ENCODE measurements at regions not wholly inside any gene's neighbourhood (a gene's known extent, or its start where the extent isn't known, plus 50 kb on each side); places are given as distances from the start of the nearest gene placed in this dataset.

DNA sequence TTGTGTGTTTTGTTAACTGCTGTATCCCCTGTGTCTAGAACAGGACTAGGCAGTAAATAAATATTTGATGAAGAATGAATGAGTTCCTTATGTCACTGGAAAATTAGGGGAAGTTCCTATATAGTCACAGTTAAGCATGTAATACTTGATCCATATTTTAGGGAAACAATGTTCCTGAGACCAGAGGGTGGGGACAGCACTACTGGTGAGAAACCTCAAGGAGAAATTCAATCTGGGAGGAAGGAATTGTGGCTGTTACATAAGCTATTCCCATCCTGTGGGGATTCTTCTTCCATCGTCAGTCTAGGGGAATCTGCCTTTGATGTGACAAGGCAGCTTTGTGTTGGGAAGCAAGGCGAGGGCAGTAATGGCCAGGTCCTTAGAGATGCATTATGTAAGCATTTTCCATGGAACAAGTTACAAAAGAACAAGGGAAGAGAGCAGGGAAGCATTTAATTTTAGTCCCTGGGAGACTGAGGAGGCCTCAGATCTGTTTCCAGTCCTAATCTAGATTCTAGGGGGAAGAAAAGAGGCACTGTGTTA, 219.3 kb upstream of the TTC14 start:
- Histone ChIP-seq H3K27me3 (ENCODE audit: insufficient read depth, low read depth, severe bottlenecking) (no peaks in the 10 kb centered on the region), H3K9me3 (ENCODE audit: severe bottlenecking) (no peaks in the 10 kb centered on the region), H3K4me3 (ENCODE audit: low read depth, low read length) (no peak overlapping the region), H3K27ac (no peak overlapping the region), H3K36me3 (no peaks in the 10 kb centered on the region)
- DNase-seq: no peak
- TF ChIP-seq, protein P1, sequence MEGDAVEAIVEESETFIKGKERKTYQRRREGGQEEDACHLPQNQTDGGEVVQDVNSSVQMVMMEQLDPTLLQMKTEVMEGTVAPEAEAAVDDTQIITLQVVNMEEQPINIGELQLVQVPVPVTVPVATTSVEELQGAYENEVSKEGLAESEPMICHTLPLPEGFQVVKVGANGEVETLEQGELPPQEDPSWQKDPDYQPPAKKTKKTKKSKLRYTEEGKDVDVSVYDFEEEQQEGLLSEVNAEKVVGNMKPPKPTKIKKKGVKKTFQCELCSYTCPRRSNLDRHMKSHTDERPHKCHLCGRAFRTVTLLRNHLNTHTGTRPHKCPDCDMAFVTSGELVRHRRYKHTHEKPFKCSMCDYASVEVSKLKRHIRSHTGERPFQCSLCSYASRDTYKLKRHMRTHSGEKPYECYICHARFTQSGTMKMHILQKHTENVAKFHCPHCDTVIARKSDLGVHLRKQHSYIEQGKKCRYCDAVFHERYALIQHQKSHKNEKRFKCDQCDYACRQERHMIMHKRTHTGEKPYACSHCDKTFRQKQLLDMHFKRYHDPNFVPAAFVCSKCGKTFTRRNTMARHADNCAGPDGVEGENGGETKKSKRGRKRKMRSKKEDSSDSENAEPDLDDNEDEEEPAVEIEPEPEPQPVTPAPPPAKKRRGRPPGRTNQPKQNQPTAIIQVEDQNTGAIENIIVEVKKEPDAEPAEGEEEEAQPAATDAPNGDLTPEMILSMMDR (IDR thresholded peaks at IDR 0.05; ENCODE audit: low read depth, low read length): no peak

GRCh38 chr3:180383332-180384020, 218.5 kb upstream of the TTC14 start:
- no peak overlapping the region for H3K27ac ChIP-seq
- DNase-seq: no peak
- H3K27me3 ChIP-seq (ENCODE audit: insufficient read depth, low read depth, severe bottlenecking): no peaks in the 10 kb centered on the region
- TF ChIP-seq, protein P1 (IDR thresholded peaks at IDR 0.05; ENCODE audit: low read depth, low read length): no peak
- H3K9me3 ChIP-seq (ENCODE audit: severe bottlenecking): no peaks in the 10 kb centered on the region
- H3K36me3 ChIP-seq: no peaks in the 10 kb centered on the region
- no peak overlapping the region for H3K4me3 ChIP-seq (ENCODE audit: low read depth, low read length)

DNA sequence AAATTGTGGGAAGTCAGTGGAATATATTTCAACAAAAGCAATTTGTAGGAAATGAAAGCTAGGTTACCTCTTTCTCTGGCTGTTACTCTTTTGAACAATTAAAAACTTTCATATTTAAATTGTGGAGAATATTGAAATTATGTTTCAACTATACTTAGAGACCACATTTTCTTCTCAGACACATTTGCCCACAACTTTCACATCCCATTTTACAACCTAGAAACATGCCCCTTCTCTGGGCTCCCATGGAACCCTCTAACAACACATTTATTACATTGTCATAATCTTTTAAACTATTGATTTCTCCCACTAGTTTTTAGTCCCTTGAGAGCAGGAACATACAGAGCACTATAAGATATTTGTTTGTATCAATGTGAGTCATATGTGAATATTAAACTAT, 211.7 kb upstream of the TTC14 start:
- no peaks in the 10 kb centered on the region for H3K36me3 ChIP-seq
- H3K9me3 ChIP-seq (ENCODE audit: severe bottlenecking): no peaks in the 10 kb centered on the region
- no peak for DNase-seq
- H3K4me3 ChIP-seq (ENCODE audit: low read depth, low read length): no peak overlapping the region
- no peaks in the 10 kb centered on the region for H3K27me3 ChIP-seq (ENCODE audit: insufficient read depth, low read depth, severe bottlenecking)
- TF ChIP-seq, protein P1 (IDR thresholded peaks at IDR 0.05; ENCODE audit: low read depth, low read length): no peak
- H3K27ac ChIP-seq: no peak overlapping the region

GRCh38 chr3:180391001-180391400, 211.0 kb upstream of the TTC14 start:
- H3K4me3 ChIP-seq (ENCODE audit: low read depth, low read length): no peak overlapping the region
- no peak for DNase-seq
- H3K36me3 ChIP-seq: no peaks in the 10 kb centered on the region
- no peaks in the 10 kb centered on the region for H3K9me3 ChIP-seq (ENCODE audit: severe bottlenecking)
- TF ChIP-seq, protein P1 (IDR thresholded peaks at IDR 0.05; ENCODE audit: low read depth, low read length): no peak
- H3K27ac ChIP-seq: no peak overlapping the region
- H3K27me3 ChIP-seq (ENCODE audit: insufficient read depth, low read depth, severe bottlenecking): no peaks in the 10 kb centered on the region

DNA sequence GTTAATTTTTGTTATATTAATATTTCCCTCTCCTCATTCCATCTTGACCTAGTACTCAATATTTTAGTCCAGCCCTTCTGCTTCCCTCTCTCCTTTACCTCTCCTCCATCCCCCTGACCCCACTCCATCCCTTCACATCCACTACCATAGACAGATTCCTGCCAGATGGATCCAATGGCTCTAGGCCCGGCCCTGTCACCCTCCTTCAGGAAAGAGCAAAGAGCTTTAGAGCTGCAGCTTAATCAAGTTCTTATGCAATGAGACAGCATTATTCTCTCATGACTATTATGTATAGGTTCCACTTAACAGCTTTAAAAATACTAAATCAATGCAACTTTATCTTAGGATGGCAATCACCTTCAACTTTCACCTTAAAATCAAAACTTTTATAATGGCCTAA, 200.7 kb upstream of the TTC14 start:
- DNase-seq: peak; percentile 65
- TF ChIP-seq, protein P1 (IDR thresholded peaks at IDR 0.05; ENCODE audit: low read depth, low read length): no peak

More for the DNA sequence above, 200.7 kb upstream of the TTC14 start:
- H3K27ac ChIP-seq: no peak overlapping the region
- no peaks in the 10 kb centered on the region for H3K9me3 ChIP-seq (ENCODE audit: severe bottlenecking)
- H3K36me3 ChIP-seq: no peaks in the 10 kb centered on the region
- H3K4me3 ChIP-seq (ENCODE audit: low read depth, low read length): no peak overlapping the region
- H3K27me3 ChIP-seq (ENCODE audit: insufficient read depth, low read depth, severe bottlenecking): no peaks in the 10 kb centered on the region

Measured in WERI-Rb-1 (cell line).